Stomach (tissue), 4 donors: ENCODE measurements at regions not wholly inside any gene's neighbourhood (a gene's known extent, or its start where the extent isn't known, plus 50 kb on each side); places are given as distances from the start of the nearest gene placed in this dataset.

Experiments used
- POLR2AphosphoS5 ChIP-seq, 3 donors: sonication (generic); formaldehyde crosslinking; IDR thresholded peaks; one replicate each; pipeline ENCODE4 v1.6.1; 2016; ENCODE audit warnings: antibody characterized with exemption in 3 of 3
- TF ChIP-seq, protein P1 (sequence below), 7 experiments: fragments of 450-650 bp in 4 of 7; fragments of 200-600 bp in 3 of 7; sonication (generic) in 3 of 7; IDR thresholded peaks; one replicate each; pipeline ENCODE4 v1.5.1; 2016 to 2019; ENCODE audit warnings: antibody characterized with exemption in 7 of 7, control low read depth in 2 of 7, mild to moderate bottlenecking in 1 of 7

DNA sequence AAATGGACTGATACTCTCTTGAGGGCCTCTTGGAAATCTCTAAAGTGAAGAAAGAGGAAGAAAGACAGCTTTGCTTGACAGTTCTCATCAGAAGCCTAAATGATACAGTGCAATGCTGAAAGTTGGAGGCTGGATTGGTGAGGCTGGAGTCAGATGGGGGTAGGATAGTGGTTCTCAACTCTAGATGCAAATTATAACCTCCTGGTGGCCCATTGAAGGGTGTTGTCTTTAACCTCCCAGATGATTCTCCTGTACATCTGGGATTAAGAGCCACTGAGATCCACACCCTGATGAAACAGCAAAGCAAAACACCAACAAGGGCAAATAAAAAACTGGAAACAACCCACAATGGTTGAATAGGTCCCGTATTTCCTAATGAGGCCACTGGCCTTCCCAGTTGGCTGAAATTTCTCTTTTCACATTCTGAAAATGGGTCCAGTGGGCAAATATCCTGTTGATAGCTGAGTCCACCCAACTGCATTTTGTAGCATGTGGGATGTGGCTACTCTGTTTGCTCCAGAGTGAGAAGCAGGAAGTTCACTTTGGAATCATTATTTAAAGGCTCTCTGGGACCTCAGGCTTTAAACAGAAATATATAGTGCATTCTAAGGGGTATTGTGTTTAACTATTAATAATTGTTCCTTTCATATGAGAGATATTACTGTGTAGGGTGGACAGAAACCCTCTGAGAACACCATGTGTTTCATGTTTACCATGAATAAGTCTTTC lies 208.1 kb downstream of the SOX4 start:
- no peak for TF ChIP-seq POLR2AphosphoS5 (IDR thresholded peaks at IDR 0.05)
- TF ChIP-seq, protein P1, sequence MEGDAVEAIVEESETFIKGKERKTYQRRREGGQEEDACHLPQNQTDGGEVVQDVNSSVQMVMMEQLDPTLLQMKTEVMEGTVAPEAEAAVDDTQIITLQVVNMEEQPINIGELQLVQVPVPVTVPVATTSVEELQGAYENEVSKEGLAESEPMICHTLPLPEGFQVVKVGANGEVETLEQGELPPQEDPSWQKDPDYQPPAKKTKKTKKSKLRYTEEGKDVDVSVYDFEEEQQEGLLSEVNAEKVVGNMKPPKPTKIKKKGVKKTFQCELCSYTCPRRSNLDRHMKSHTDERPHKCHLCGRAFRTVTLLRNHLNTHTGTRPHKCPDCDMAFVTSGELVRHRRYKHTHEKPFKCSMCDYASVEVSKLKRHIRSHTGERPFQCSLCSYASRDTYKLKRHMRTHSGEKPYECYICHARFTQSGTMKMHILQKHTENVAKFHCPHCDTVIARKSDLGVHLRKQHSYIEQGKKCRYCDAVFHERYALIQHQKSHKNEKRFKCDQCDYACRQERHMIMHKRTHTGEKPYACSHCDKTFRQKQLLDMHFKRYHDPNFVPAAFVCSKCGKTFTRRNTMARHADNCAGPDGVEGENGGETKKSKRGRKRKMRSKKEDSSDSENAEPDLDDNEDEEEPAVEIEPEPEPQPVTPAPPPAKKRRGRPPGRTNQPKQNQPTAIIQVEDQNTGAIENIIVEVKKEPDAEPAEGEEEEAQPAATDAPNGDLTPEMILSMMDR (IDR thresholded peaks at IDR 0.05), result no peak
